ENCODE measurements at regions not wholly inside any gene's neighbourhood (a gene's known extent, or its start where the extent isn't known, plus 50 kb on each side); places are given as distances from the start of the nearest gene placed in this dataset.
A peak's percentile ranks its signal among the peaks of the same experiment; 100 is the strongest.
"Not testable (repeated sequence)": the region's sequence is repeated elsewhere in the genome, so short reads cannot be mapped to it uniquely, and the experiment has no call there.

DNA sequence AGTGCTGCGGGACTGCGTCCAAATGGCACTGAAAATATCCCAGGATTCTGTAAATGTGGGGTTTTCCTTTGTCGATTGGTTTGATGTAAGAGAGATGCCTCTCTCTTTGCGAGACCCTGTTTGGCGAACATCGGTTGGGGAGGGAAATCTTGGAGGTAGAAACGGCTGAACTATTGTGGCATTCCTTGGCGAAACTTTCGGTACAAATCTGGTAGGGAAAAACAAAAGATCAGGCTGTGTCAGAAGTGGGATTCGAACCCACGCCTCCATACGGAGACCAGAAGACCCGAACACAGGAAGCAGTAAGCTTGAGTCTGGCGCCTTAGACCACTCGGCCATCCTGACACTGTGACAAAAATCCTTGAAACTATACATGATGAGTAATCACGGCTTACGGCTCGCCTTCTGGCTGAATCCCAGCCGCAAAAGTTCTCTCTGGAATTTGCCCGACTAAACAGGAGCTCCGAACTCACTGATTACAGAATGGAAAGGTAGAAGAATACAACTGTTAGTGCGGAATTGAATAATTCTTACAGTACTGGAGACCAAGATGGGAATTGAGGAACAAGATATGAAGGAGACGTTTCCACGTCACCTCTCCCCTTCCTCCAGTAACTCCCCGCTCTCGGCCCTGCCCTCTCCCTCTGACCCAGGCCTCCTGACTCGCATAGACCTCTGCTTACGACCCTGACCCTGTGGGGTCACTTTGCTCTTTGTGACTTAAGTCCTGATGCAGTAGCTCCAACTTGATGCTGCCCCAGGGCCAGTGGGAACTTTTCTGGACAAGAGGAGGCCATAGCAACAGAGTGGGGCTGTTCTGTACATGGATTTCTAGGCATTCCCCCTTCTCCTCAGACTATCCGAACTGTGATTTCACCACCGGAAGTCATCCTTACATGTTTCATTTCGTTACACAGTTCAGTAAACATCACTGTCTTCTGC is 132.8 kb upstream of the ZNF184 start:
- no peak overlapping the region for H3K27ac ChIP-seq (ENCODE audit: low read depth in 1 of 2, low read length in 2 of 2)
- no peaks in the 10 kb centered on the region for H3K4me1 ChIP-seq (ENCODE audit: control insufficient read depth in 1 of 2, insufficient read depth in 2 of 2, low read length in 2 of 2)
- no peaks in the 10 kb centered on the region for H3K9me3 ChIP-seq (ENCODE audit: control insufficient read depth, low read length)
- DNase-seq (no peak), ATAC-seq (ENCODE audit: low FRiP score) (no peak)
- WGBS, 2 donors: 8 to 10% methylated on average over 31 of the region's 31 CpGs
- intact Hi-C loops (cut with DNase I): no loop called here
- peaks cover 3% of the 10 kb centered on the region in 2 donors for H3K27me3 ChIP-seq (ENCODE audit: control insufficient read depth in 1 of 2, insufficient read depth in 2 of 2, low read length in 1 of 2)
- no peaks in the 10 kb centered on the region for H3K36me3 ChIP-seq (ENCODE audit: control insufficient read depth in 1 of 2, insufficient read depth in 2 of 2, low read length in 1 of 2)
- no peak overlapping the region for H3K4me3 ChIP-seq (ENCODE audit: low read length in 2 of 2)

DNA sequence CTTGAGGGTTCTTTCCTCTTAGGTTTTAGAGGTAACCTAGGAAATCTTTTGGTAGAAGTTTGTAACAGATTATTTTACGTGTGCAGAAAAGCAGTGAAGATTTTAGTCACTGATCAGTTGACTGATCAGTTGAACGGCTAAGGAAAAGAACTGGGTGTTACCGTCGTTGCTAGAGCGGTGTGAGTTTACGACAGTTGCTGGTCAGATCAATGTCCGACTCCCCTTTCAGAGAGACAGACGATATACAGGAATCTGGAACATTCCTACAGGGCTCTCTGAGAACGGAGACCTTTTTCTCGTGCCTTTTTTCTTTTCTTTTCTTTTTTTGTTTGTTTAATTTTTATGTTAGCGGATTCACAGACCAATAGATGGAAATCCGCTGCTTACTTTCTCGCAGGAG is 132.1 kb upstream of the ZNF184 start:
- no peak overlapping the region for H3K4me3 ChIP-seq (ENCODE audit: low read length in 2 of 2)
- H3K27me3 ChIP-seq (ENCODE audit: control insufficient read depth in 1 of 2, insufficient read depth in 2 of 2, low read length in 1 of 2): peaks cover 3% of the 10 kb centered on the region in 2 donors
- WGBS, 2 donors: 0 to 3% methylated on average over 13 of the region's 13 CpGs

DNA sequence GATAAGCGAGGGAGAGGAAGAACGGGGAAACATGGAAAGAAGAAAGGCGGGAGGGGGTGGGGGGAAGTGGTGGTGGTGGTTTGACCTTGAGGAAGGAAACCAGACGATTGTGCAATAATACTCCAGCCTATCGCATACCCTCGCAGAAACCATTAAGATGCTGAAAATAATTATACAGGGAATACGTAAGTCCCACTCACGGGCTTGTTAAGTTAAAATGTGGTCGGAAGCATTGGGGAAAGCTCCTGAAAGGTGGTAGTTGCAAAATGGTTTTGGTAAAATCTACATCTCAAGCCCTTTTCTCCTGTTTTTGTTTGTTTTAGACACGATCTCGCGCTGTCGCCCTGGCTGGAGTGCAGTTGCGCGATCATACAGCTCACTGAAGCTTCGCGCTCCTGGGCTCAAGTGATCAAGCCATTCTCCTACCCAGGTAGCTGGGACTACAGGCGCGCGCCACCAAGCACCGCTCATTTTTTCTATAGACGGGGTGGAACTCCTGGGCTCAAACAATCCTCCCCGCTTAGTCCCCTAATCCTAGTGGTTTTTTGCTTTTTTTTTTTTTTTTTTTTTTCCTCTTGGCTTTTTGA is 128.9 kb upstream of the ZNF184 start:
- no peak for ATAC-seq (ENCODE audit: low FRiP score)
- 10 to 29% methylated on average over 23 of the region's 23 CpGs for WGBS, 2 donors
- no peak for DNase-seq
- Histone ChIP-seq H3K36me3 (ENCODE audit: control insufficient read depth in 1 of 2, insufficient read depth in 2 of 2, low read length in 1 of 2) (no peaks in the 10 kb centered on the region), H3K4me1 (ENCODE audit: control insufficient read depth in 1 of 2, insufficient read depth in 2 of 2, low read length in 2 of 2) (no peaks in the 10 kb centered on the region), H3K9me3 (ENCODE audit: control insufficient read depth, low read length) (no peaks in the 10 kb centered on the region), H3K27me3 (ENCODE audit: control insufficient read depth in 1 of 2, insufficient read depth in 2 of 2, low read length in 1 of 2) (peaks cover 0 to 2% of the 10 kb centered on the region in 2 donors), H3K4me3 (ENCODE audit: low read length in 2 of 2) (peak overlapping the region in 1 of 2 donors; percentile 14), H3K27ac (ENCODE audit: low read depth in 1 of 2, low read length in 2 of 2) (no peak overlapping the region)
- intact Hi-C loops (cut with DNase I): no loop called here

More for the DNA sequence above, 132.1 kb upstream of the ZNF184 start:
- no peaks in the 10 kb centered on the region for H3K4me1 ChIP-seq (ENCODE audit: control insufficient read depth in 1 of 2, insufficient read depth in 2 of 2, low read length in 2 of 2)
- intact Hi-C loops (cut with DNase I): no loop called here
- no peaks in the 10 kb centered on the region for H3K36me3 ChIP-seq (ENCODE audit: control insufficient read depth in 1 of 2, insufficient read depth in 2 of 2, low read length in 1 of 2)
- no peak overlapping the region for H3K27ac ChIP-seq (ENCODE audit: low read depth in 1 of 2, low read length in 2 of 2)
- H3K9me3 ChIP-seq (ENCODE audit: control insufficient read depth, low read length): no peaks in the 10 kb centered on the region
- ATAC-seq (ENCODE audit: low FRiP score) (no peak), DNase-seq (no peak)

DNA sequence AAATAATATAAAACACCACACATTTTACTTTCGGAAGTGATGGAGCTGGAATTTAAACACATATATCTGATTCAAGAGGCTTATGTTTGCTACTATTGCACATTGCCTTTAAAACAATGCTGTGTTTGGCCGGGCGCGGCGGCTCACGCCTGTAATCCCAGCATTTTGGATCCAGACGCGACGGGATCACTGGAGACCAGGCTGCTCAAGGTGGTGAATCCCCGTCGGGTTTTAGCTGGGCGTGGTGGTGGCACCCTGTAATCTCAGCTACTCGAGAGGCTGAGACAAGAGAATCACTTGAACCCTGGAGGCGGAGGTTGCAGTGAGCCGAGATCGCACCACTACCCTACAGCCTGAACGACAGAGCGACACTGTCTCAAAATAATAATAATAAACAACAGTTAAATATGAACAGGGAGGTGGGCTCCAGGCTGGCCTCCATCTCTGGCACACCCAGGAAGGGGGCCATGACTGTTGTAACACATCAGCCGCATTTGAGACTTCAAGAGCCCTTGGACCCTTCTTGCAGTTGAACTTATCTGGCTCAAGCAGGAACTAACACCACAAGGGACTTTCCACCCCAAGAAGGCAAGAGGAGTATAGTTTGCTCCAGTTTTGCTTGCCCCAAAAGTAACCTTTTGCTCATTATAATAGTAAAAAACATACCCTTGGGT is 127.1 kb upstream of the ZNF184 start:
- H3K27ac ChIP-seq (ENCODE audit: low read depth in 1 of 2, low read length in 2 of 2): no peak overlapping the region
- H3K27me3 ChIP-seq (ENCODE audit: control insufficient read depth in 1 of 2, insufficient read depth in 2 of 2, low read length in 1 of 2): peaks cover 0 to 4% of the 10 kb centered on the region in 2 donors
- 90 to 91% methylated on average over 19 of the region's 19 CpGs for WGBS, 2 donors
- no peaks in the 10 kb centered on the region for H3K9me3 ChIP-seq (ENCODE audit: control insufficient read depth, low read length)
- no peak for DNase-seq
- intact Hi-C loops (cut with DNase I): no loop called here
- no peak for ATAC-seq (ENCODE audit: low FRiP score)
- H3K4me3 ChIP-seq (ENCODE audit: low read length in 2 of 2): no peak overlapping the region
- no peaks in the 10 kb centered on the region for H3K4me1 ChIP-seq (ENCODE audit: control insufficient read depth in 1 of 2, insufficient read depth in 2 of 2, low read length in 2 of 2)
- H3K36me3 ChIP-seq (ENCODE audit: control insufficient read depth in 1 of 2, insufficient read depth in 2 of 2, low read length in 1 of 2): no peaks in the 10 kb centered on the region

DNA sequence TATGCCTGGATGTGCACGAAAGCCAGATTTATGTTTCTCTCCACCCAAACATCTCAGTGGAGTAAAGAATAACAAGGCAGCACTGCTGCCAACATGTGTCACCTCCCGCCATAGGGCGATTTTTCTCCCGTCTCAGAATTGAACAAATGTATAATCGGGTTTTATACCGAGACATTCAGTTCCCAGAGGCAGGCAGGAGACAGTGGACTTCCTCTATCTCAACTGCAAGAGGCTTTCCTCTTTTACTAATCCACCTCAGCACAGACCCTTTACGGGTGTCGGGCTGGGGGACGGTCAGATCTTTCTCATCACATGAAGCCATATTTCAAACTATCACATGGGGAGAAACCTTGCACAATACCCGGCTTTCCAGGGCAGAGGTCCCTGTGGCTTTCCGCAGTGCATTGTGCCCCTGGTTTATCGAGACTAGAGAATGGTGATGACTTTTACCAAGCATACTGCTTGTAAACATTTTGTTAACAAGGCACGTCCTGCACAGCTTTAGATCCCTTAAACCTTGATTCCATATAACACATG is 124.2 kb upstream of the ZNF184 start:
- H3K27me3 ChIP-seq (ENCODE audit: control insufficient read depth in 1 of 2, insufficient read depth in 2 of 2, low read length in 1 of 2); H3K9me3 ChIP-seq (ENCODE audit: control insufficient read depth, low read length); H3K4me3 ChIP-seq (ENCODE audit: low read length in 2 of 2); H3K36me3 ChIP-seq (ENCODE audit: control insufficient read depth in 1 of 2, insufficient read depth in 2 of 2, low read length in 1 of 2); ATAC-seq (ENCODE audit: low FRiP score); intact Hi-C loops (cut with DNase I); H3K4me1 ChIP-seq (ENCODE audit: control insufficient read depth in 1 of 2, insufficient read depth in 2 of 2, low read length in 2 of 2); DNase-seq; H3K27ac ChIP-seq (ENCODE audit: low read depth in 1 of 2, low read length in 2 of 2): not testable (repeated sequence)
- 59 to 63% methylated on average over 13 of the region's 13 CpGs for WGBS, 2 donors

DNA sequence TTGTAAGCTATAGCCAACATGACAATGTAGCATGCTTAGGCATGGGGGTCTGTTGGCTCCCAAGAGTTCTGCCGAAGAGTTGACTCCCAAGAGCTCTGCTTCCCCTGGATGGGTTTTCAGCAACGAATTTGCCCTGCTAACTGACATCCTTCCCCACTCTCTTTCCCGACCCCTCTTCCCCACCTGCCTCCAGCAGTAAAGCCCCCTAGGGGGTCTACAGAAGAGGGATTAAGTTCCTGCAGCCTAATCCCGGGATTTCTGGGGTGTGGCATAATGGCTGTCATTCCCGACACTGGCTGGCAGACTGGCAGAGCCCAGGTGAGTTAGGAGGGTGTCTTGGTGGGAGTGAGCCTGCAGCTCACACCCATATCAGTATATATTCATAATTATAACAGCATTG is 121.0 kb upstream of the ZNF184 start:
- no peaks in the 10 kb centered on the region for H3K9me3 ChIP-seq (ENCODE audit: control insufficient read depth, low read length)
- DNase-seq (no peak), ATAC-seq (ENCODE audit: low FRiP score) (no peak)
- intact Hi-C loops (cut with DNase I): no loop called here
- H3K4me1 ChIP-seq (ENCODE audit: control insufficient read depth in 1 of 2, insufficient read depth in 2 of 2, low read length in 2 of 2): no peaks in the 10 kb centered on the region
- peaks cover 0 to 7% of the 10 kb centered on the region in 2 donors for H3K27me3 ChIP-seq (ENCODE audit: control insufficient read depth in 1 of 2, insufficient read depth in 2 of 2, low read length in 1 of 2)
- no peak overlapping the region for H3K27ac ChIP-seq (ENCODE audit: low read depth in 1 of 2, low read length in 2 of 2)
- H3K4me3 ChIP-seq (ENCODE audit: low read length in 2 of 2): no peak overlapping the region
- 11% methylated on average over 5 of the region's 5 CpGs for WGBS, 2 donors
- no peaks in the 10 kb centered on the region for H3K36me3 ChIP-seq (ENCODE audit: control insufficient read depth in 1 of 2, insufficient read depth in 2 of 2, low read length in 1 of 2)

DNA sequence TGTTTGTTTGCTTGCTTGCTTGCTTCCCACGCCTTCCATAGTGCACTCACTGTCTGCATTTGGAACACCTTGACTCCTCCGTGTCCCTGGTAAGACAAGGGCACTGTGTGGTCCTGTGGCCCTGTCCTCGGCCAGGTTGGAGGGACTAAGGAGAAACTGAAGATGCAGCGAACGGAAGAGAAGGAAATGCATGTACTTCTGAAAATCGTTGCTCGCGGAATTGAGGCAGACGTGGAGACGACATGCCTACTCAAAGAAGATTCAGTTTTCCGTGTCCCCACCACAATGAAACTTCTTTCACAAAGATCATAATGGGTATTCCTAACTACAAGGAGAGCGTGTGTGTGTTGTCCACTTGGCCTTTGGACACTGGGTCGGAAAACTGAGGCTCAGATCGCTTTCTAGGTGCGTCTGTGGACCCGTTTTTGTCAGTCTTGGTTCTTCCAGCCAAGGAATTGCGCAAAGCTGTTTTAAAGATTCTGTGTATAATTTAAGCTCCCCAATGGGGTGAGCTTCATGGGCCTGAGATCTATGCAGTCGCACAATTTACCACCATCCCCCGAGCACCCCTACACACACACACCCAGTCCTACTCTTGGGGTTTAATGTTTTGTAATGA is 120.4 kb upstream of the ZNF184 start:
- ATAC-seq (ENCODE audit: low FRiP score): no peak
- no peak overlapping the region for H3K27ac ChIP-seq (ENCODE audit: low read depth in 1 of 2, low read length in 2 of 2)
- no peak for DNase-seq
- no peak overlapping the region for H3K4me3 ChIP-seq (ENCODE audit: low read length in 2 of 2)
- peaks cover 0 to 7% of the 10 kb centered on the region in 2 donors for H3K27me3 ChIP-seq (ENCODE audit: control insufficient read depth in 1 of 2, insufficient read depth in 2 of 2, low read length in 1 of 2)
- WGBS, 2 donors: 10 to 15% methylated on average over 19 of the region's 19 CpGs
- no peaks in the 10 kb centered on the region for H3K36me3 ChIP-seq (ENCODE audit: control insufficient read depth in 1 of 2, insufficient read depth in 2 of 2, low read length in 1 of 2)
- peaks cover 1% of the 10 kb centered on the region for H3K9me3 ChIP-seq (ENCODE audit: control insufficient read depth, low read length)
- H3K4me1 ChIP-seq (ENCODE audit: control insufficient read depth in 1 of 2, insufficient read depth in 2 of 2, low read length in 2 of 2): no peaks in the 10 kb centered on the region
- intact Hi-C loops (cut with DNase I): no loop called here

DNA sequence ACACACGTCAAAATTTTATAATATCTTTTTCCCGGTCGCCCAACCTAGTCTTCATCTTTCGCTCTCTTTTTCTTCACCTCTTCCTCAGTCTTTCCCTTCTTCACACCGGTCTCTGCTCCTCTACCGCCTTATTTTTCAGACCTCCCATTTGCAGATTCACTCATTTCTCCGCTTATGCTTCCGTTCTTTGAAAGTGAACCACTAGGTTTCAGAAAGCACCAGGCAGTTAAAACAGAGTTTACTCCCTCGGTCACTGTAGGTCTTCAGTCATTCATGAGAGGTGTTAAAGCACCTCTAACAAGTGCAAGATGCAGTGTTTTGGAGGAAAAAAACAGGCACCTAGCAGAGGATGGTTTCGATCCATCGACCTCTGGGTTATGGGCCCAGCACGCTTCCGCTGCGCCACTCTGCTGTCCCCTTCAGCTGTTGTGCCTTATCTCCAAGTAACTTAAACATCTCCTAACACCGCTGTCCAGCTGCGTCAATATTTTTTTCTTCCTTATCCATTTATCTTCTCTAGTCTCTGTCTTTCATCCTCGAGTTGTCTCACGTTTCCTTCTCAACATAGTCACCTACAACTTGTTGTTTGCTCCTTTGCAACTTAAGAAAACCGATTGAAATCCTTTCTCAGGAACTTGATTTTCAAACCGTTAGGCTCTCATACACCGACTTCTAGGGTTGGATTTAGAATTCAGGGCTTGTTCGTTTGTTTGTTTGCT is 119.7 kb upstream of the ZNF184 start:
- Histone ChIP-seq H3K27me3 (ENCODE audit: control insufficient read depth in 1 of 2, insufficient read depth in 2 of 2, low read length in 1 of 2) (peaks cover 0 to 7% of the 10 kb centered on the region in 2 donors), H3K4me3 (ENCODE audit: low read length in 2 of 2) (no peak overlapping the region), H3K9me3 (ENCODE audit: control insufficient read depth, low read length) (peaks cover 1% of the 10 kb centered on the region), H3K4me1 (ENCODE audit: control insufficient read depth in 1 of 2, insufficient read depth in 2 of 2, low read length in 2 of 2) (no peaks in the 10 kb centered on the region), H3K27ac (ENCODE audit: low read depth in 1 of 2, low read length in 2 of 2) (no peak overlapping the region), H3K36me3 (ENCODE audit: control insufficient read depth in 1 of 2, insufficient read depth in 2 of 2, low read length in 1 of 2) (no peaks in the 10 kb centered on the region)
- 3% methylated on average over 22 of the region's 22 CpGs for WGBS, 2 donors
- DNase-seq (no peak), ATAC-seq (ENCODE audit: low FRiP score) (no peak)
- intact Hi-C loops (cut with DNase I): no loop called here
